LNCaP clone FGC (cell line): ENCODE measurements at regions not wholly inside any gene's neighbourhood (a gene's known extent, or its start where the extent isn't known, plus 50 kb on each side); places are given as distances from the start of the nearest gene placed in this dataset.

Source experiments
- DNase-seq: peaks from one replicate; pipeline ENCODE4 v3.0.0-alpha.2; 2011; ENCODE audit warnings: low read depth
- H3K4me3 ChIP-seq: 2 replicates; pipeline ENCODE4 v1.5.1; 2011; ENCODE audit warnings: mild to moderate bottlenecking, low read depth, low read length, control low read depth
- TF ChIP-seq, protein P1 (sequence below): IDR thresholded peaks from 2 replicates; pipeline ENCODE4 v1.5.1; 2012; ENCODE audit warnings: mild to moderate bottlenecking; ENCODE audit not compliant: control insufficient read depth, insufficient read depth; ENCODE audit errors: extremely low read depth

DNA sequence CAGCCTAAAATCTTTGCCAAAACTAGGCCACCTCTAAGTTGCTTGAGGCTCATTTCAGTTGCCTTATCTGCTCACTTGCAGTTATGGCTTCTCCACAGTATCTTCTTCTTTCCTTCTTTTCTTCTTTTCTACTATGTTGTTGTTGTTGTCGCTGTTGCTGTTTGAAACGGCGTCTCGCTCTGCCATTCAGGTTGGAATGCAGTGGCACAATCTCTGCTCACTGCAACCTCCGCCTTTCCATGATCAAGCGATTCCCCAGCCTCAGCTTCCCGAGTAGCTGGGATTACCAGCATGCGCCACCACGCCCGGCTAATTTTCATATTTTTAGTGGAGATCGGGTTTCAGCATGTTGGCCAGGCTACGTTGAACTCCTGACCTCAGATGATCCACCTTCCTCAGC lies 210.8 kb upstream of the NR2F2 start:
- H3K4me3 ChIP-seq, result no peak overlapping the region
- no peak for DNase-seq
- TF ChIP-seq, protein P1, sequence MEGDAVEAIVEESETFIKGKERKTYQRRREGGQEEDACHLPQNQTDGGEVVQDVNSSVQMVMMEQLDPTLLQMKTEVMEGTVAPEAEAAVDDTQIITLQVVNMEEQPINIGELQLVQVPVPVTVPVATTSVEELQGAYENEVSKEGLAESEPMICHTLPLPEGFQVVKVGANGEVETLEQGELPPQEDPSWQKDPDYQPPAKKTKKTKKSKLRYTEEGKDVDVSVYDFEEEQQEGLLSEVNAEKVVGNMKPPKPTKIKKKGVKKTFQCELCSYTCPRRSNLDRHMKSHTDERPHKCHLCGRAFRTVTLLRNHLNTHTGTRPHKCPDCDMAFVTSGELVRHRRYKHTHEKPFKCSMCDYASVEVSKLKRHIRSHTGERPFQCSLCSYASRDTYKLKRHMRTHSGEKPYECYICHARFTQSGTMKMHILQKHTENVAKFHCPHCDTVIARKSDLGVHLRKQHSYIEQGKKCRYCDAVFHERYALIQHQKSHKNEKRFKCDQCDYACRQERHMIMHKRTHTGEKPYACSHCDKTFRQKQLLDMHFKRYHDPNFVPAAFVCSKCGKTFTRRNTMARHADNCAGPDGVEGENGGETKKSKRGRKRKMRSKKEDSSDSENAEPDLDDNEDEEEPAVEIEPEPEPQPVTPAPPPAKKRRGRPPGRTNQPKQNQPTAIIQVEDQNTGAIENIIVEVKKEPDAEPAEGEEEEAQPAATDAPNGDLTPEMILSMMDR, result no peak

DNA sequence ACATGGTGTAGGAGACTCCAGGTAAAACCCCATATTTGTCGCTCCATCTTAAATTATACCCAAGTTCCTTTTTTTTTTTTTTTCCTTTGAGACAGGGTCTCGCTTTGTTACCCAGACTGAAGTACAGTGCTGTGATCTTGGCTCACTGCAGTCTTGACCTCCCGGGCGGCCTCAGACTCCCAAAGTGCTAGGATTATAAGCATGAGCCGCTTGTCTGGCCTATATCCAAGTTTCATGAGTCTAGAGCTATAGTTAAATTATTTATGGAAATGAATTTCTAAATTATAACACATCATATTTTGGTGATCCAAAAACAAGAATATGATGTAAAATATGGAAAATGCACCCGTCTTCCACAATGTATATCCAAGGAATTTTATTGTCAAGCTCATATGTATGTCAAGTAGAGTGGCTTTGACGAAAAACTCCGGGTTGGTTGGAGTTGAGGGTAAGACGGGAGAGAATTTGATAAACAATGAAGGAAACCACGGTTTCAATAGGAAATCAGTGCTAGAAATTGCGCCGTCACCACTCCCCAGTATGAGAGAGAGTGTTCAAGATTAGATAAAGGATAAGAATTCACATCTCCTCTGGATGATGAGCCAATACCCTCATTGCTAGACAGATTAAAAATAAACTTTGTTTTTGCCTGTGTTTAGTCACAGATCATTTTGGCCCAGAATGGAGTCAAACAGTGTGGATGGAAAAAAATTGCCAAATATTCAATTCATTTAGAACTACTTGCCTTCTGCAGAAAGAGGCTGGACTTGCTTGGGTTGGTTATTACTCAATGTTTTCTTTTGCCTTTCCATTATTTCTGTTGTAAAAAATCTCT lies 209.2 kb upstream of the NR2F2 start:
- no peak overlapping the region for H3K4me3 ChIP-seq
- TF ChIP-seq, protein P1, result no peak
- DNase-seq, result no peak

- TF ChIP-seq, protein P1, result no peak
- H3K4me3 ChIP-seq, result no peak overlapping the region
- DNase-seq, result no peak
Observed at GRCh38 chr15:96122077-96123027, 208.1 kb upstream of the NR2F2 start.

- no peak overlapping the region for H3K4me3 ChIP-seq
- TF ChIP-seq, protein P1, result no peak
- no peak for DNase-seq
Observed at GRCh38 chr15:96123028-96123400, 207.5 kb upstream of the NR2F2 start.

DNA sequence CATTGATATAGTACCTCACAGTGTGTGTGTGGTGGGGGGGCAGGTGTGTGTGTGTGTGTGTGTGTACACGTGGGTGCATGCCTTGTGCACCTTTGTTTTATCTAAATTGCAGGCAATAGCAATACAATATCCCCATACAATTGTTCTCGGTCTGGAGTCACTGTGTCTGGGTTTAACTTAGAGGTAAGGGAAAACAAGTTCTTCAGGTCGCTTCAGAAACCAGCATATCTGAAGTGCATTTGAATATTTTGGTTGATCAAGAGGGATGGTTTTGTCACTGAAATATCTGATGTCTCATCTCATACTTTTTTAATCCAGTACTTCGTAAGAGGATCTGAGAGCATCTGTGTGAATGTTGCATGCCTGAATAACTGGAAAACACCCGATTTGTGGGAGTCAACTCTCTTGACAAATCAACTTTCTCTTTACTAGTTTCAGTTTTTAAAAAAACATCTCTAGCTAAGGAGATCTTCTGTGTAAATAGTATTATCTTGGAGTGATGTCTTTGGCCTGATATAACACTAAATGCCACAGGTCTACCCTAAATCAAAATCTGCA lies 206.8 kb upstream of the NR2F2 start:
- TF ChIP-seq, protein P1, result no peak
- H3K4me3 ChIP-seq, result no peak overlapping the region
- DNase-seq, result no peak

- TF ChIP-seq, protein P1, result no peak
- H3K4me3 ChIP-seq, result no peak overlapping the region
- no peak for DNase-seq
Observed at GRCh38 chr15:96124436-96124835, 206.1 kb upstream of the NR2F2 start.
